Progenitor cell of endocrine pancreas (in vitro differentiated cells): ENCODE measurements at regions not wholly inside any gene's neighbourhood (a gene's known extent, or its start where the extent isn't known, plus 50 kb on each side); places are given as distances from the start of the nearest gene placed in this dataset.

Source experiments
- DNase-seq: peaks from one replicate; pipeline ENCODE4 v3.0.0; 2021; ENCODE audit warnings: low spot score; ENCODE audit not compliant: unreplicated experiment
- H3K27ac Mint-ChIP-seq: 2 replicates; pipeline ENCODE4 v1.8.0; 2021; ENCODE audit warnings: mild to moderate bottlenecking, moderate library complexity, mixed read lengths
- H3K27me3 Mint-ChIP-seq: 2 replicates; pipeline ENCODE4 v1.8.0; 2021; ENCODE audit warnings: mixed read lengths
- H3K36me3 Mint-ChIP-seq: 2 replicates; pipeline ENCODE4 v1.8.0; 2022; ENCODE audit warnings: mixed read lengths; ENCODE audit not compliant: insufficient read depth
- H3K4me1 Mint-ChIP-seq: 2 replicates; pipeline ENCODE4 v1.8.0; 2021; ENCODE audit warnings: low read depth, mixed read lengths
- H3K4me3 Mint-ChIP-seq: 2 replicates; pipeline ENCODE4 v1.8.0; 2021; ENCODE audit warnings: low read depth, mild to moderate bottlenecking, moderate library complexity, mixed read lengths
- H3K9me3 Mint-ChIP-seq: 2 replicates; pipeline ENCODE4 v1.8.0; 2021; ENCODE audit warnings: low read depth, mixed read lengths
- TF ChIP-seq, protein P1 (sequence below): fragments of 200-600 bp; sonication (generic); IDR thresholded peaks from one replicate; pipeline ENCODE4 v1.5.0; 2021; ENCODE audit warnings: antibody characterized with exemption, mild to moderate bottlenecking; ENCODE audit not compliant: unreplicated experiment

DNA sequence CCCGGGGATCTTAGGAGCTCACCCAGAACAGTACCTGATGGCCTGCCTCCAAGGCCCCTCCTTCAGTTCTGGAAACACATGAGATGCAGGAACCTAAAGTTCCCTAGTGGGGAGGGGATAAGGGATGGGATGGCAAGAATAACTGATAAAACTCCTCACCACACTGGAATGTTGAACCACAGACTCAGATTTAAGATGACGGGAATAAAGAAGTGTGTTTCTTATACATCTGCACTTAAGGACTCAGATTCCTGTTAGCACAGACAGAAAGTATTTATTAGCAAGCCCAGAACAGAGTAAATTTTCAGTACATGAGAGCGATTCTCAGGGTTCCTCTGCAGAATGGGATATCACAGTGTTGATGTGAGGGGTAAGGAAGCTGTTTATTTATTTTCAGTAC, 245.2 kb downstream of the TLE3 start:
- Mint-ChIP-seq H3K4me1 (no peaks in the 10 kb centered on the region), H3K4me3 (no peak overlapping the region), H3K36me3 (no peaks in the 10 kb centered on the region), H3K27me3 (peaks cover 70% of the 10 kb centered on the region), H3K9me3 (peaks cover 2% of the 10 kb centered on the region), H3K27ac (no peak overlapping the region)
- TF ChIP-seq, protein P1, sequence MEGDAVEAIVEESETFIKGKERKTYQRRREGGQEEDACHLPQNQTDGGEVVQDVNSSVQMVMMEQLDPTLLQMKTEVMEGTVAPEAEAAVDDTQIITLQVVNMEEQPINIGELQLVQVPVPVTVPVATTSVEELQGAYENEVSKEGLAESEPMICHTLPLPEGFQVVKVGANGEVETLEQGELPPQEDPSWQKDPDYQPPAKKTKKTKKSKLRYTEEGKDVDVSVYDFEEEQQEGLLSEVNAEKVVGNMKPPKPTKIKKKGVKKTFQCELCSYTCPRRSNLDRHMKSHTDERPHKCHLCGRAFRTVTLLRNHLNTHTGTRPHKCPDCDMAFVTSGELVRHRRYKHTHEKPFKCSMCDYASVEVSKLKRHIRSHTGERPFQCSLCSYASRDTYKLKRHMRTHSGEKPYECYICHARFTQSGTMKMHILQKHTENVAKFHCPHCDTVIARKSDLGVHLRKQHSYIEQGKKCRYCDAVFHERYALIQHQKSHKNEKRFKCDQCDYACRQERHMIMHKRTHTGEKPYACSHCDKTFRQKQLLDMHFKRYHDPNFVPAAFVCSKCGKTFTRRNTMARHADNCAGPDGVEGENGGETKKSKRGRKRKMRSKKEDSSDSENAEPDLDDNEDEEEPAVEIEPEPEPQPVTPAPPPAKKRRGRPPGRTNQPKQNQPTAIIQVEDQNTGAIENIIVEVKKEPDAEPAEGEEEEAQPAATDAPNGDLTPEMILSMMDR = no peak
- no peak for DNase-seq

DNA sequence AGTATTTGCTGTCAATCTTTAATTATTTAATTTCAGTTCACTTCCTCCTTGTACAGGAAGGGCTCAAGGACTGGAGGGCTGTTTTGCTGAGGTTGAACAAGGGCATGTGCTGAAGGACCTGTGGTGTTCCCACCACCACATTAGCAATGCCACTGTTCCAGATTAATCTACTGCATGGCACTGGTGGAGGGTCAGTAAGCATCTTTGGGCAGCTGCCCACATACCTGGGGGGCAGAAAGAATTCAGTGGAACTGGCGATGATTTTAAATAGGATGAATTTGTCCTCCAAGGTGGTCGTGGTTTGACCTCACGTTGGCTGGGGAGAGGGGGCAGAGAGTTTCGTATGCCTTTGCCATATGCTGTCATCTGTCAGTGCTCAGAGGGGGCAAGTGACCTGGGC, 244.8 kb downstream of the TLE3 start:
- Mint-ChIP-seq H3K4me3 (no peak overlapping the region), H3K27me3 (peaks cover 71% of the 10 kb centered on the region), H3K4me1 (no peaks in the 10 kb centered on the region), H3K36me3 (no peaks in the 10 kb centered on the region), H3K27ac (no peak overlapping the region), H3K9me3 (no peaks in the 10 kb centered on the region)
- TF ChIP-seq, protein P1 = no peak
- no peak for DNase-seq

DNA sequence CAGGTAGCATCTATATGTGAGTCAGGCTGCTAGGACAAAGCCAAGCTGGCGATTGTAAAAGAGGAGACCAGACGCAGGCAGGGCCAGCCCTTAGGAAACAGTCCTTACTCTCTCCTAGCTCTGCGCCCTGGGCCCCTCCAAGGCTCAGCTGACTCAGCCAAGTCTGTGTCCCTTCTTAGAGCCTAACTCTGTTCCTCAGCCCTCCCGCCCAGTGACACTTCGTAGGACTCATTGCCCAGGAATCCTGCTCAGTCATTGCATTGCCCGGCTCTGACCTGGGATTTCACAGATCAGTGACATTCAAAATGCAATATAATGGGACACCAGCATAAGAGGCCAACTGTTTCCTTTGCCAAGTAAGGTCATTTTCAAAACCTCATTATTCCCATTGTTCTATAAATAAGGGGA, 244.2 kb downstream of the TLE3 start:
- peaks cover 74% of the 10 kb centered on the region for H3K27me3 Mint-ChIP-seq
- DNase-seq = no peak
- H3K9me3 Mint-ChIP-seq = no peaks in the 10 kb centered on the region
- H3K4me1 Mint-ChIP-seq = no peaks in the 10 kb centered on the region
- no peak overlapping the region for H3K4me3 Mint-ChIP-seq
- H3K27ac Mint-ChIP-seq = peak overlapping the region; percentile 20
- TF ChIP-seq, protein P1 = no peak
- H3K36me3 Mint-ChIP-seq = no peaks in the 10 kb centered on the region

DNA sequence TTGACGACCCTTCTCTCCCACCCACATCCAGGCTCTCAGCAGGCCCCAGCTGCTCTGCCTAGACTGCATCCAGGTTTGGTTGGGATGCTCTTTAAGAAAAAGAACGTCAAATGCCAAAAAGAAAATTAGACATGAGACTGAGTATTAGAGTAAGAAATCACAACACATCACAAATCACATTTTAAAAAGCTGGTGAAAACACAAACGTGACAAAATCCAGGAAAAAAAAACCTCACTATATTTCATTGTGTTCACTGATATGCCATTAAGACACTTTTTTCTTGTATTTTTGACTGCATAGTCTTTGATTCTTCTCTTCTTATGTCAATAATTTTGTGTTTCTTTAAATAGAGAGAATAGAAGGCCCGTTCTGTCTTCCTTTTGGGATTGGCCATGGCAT, 243.7 kb downstream of the TLE3 start:
- TF ChIP-seq, protein P1 = no peak
- Mint-ChIP-seq H3K27me3 (peaks cover 72% of the 10 kb centered on the region), H3K4me1 (no peaks in the 10 kb centered on the region), H3K9me3 (no peaks in the 10 kb centered on the region), H3K27ac (no peak overlapping the region), H3K4me3 (no peak overlapping the region), H3K36me3 (no peaks in the 10 kb centered on the region)
- no peak for DNase-seq

DNA sequence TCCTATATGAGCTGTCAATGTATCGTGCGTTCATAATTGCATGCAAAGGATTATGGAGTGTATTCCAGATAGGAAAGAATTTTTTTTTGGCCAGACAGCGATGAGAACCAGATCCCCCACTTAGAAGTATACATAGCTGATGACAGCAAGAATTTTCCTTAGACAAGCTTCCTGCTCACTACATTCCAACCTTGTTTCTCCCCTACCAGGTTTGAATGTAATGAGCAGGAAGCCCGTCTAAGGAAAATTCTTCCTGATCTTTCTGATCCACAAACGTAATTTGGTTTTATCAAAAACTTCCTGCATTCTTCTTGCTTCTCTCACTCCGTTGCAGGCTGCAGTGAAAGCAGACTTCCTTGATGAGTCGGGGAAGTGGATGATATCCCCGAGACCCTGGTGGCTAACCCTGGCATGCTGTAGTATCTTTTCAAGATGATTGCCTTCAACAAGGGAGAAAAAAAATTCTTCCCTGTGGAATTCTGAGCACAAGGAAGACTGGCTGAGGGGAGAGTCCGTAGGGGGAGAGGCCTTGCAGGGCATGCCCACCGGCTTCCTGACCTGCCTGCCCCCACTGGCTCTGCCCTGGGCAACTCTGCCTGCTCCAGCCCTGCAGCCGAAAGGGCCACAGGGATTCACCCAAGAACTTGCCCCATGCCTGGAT, 243.1 kb downstream of the TLE3 start:
- H3K27me3 Mint-ChIP-seq = peaks cover 69% of the 10 kb centered on the region
- no peak overlapping the region for H3K4me3 Mint-ChIP-seq
- TF ChIP-seq, protein P1 = no peak
- no peak for DNase-seq
- H3K9me3 Mint-ChIP-seq = no peaks in the 10 kb centered on the region
- no peak overlapping the region for H3K27ac Mint-ChIP-seq
- H3K36me3 Mint-ChIP-seq = no peaks in the 10 kb centered on the region
- H3K4me1 Mint-ChIP-seq = no peaks in the 10 kb centered on the region
